AG10803 (cell line): ENCODE measurements at regions not wholly inside any gene's neighbourhood (a gene's known extent, or its start where the extent isn't known, plus 50 kb on each side); places are given as distances from the start of the nearest gene placed in this dataset.
"Not testable (repeated sequence)": the region's sequence is repeated elsewhere in the genome, so short reads cannot be mapped to it uniquely, and the experiment has no call there.

Experiments
- DNase-seq: peaks from one replicate; pipeline ENCODE4 v3.0.0; 2010; ENCODE audit warnings: low read depth
- H3K4me3 ChIP-seq: 2 replicates; pipeline ENCODE4 v1.5.1; 2011; ENCODE audit warnings: mild to moderate bottlenecking, low read length, control low read depth
- CTCF ChIP-seq: conservative IDR thresholded peaks from 2 replicates; pipeline ENCODE4 v1.5.1; 2011; ENCODE audit warnings: mild to moderate bottlenecking, low read length, control low read depth, inconsistent platforms

GRCh38 chr16:26818393-26818792 lies 248.3 kb upstream of the C16orf82 start:
- DNase-seq, result no peak
- TF ChIP-seq CTCF, result no peak
- no peak overlapping the region for H3K4me3 ChIP-seq

GRCh38 chr16:26824469-26824868 lies 242.3 kb upstream of the C16orf82 start:
- DNase-seq, result no peak
- no peak for TF ChIP-seq CTCF
- H3K4me3 ChIP-seq, result no peak overlapping the region

DNA sequence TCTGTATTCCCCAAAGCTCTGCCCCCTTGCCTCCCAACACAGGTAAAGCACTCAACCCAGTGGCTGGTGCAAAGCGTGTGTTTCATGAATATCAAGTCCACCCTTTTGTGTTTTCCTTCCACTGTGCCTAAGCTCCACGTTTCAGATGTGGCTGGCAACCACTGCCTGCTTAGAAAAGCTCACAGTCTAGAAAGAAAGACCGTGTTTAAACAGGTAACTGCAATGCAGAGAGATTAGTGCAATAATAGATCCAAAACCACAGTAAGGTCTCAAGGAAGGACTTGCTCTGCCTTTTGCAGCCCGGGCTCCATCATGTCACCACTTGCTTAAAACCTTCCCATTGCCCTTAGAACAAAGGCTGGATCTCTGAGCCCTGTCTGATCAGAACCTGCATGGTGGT lies 240.2 kb upstream of the C16orf82 start:
- TF ChIP-seq CTCF, result no peak
- H3K4me3 ChIP-seq, result no peak overlapping the region
- DNase-seq, result no peak

DNA sequence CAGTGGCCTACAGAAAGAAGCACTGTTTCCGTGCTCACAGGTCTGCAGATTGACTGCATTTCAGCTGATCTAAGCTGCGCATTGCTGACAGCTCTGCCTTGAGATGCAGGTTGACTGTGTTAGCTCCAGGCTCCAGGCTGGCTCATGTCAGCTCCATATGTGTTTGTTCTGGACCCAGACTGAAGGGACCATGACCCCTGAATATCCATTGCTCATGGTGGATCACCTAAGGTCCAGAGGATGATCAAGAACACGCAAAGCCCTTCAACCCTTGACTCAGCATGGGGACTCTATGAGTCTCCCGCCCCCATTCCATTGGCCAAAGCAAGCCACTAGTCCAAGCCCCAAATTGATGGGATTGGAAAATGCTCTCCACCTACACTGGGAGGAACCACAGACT lies 239.3 kb upstream of the C16orf82 start:
- TF ChIP-seq CTCF, result no peak
- H3K4me3 ChIP-seq, result no peak overlapping the region
- DNase-seq, result no peak

GRCh38 chr16:26830428-26831127 lies 236.1 kb upstream of the C16orf82 start:
- DNase-seq, result no peak
- no peak for TF ChIP-seq CTCF
- no peak overlapping the region for H3K4me3 ChIP-seq

DNA sequence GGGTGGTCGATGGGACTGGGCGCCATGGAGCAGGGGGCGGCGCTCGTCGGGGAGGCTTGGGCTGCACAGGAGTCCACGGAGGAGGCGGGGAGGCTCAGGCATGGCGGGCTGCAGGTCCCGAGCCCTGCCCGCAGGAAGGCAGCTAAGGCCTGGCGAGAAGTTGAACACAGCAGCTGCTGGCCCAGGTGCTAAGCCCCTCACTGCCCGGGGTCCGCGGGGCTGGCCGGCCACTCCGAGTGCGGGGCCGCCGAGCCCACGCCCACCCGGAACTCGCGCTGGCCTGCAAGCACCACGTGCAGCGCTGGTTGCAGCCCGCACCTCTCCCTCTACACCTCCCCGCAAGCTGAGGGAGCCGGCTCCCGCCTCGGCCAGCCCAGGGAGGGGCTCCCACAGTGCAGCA lies 230.6 kb upstream of the C16orf82 start:
- DNase-seq, H3K4me3 ChIP-seq: not testable (repeated sequence)

- DNase-seq, result no peak
- no peak for TF ChIP-seq CTCF
- no peak overlapping the region for H3K4me3 ChIP-seq
Observed at GRCh38 chr16:26838931-26839330, 227.8 kb upstream of the C16orf82 start.

DNA sequence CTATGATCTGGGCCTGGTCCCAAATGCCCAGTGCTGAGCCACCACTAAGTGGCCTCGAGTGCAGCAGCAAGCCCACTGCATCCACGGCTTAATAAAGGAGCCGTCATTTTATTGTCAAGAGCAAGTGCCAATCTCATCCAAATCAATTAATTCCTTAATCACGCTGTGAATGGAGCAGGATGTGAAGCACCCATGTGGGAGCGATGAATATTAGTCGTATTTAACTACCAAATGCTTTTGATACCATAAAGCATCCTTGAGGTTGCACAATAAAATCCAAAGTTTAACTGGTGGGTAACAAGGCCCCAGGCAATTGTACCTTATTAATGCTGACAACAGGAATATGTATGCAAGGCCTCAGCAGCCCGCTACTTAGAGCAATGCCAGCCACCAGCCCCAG lies 226.0 kb upstream of the C16orf82 start:
- no peak overlapping the region for H3K4me3 ChIP-seq
- TF ChIP-seq CTCF, result no peak
- no peak for DNase-seq
